Neural progenitor cell (in vitro differentiated cells): ENCODE measurements at regions not wholly inside any gene's neighbourhood (a gene's known extent, or its start where the extent isn't known, plus 50 kb on each side); places are given as distances from the start of the nearest gene placed in this dataset.
A peak's percentile ranks its signal among the peaks of the same experiment; 100 is the strongest.

Experiments
- DNase-seq: peaks from one replicate; pipeline ENCODE4 v3.0.0-alpha.2; 2016; ENCODE audit warnings: low spot score
- H2AFZ ChIP-seq: fragments of 200-600 bp; sonication (generic); replicated peaks from 2 replicates; pipeline ENCODE4 v1.6.1; 2016; ENCODE audit warnings: antibody characterized with exemption
- H3F3A ChIP-seq: fragments of 200-600 bp; sonication (generic); 2 replicates; pipeline ENCODE4 v1.6.1; 2016; ENCODE audit warnings: antibody characterized with exemption, low read depth
- H3K27ac ChIP-seq: fragments of 200-600 bp; sonication (generic); 2 replicates; pipeline ENCODE4 v1.5.1; 2016; ENCODE audit warnings: mild to moderate bottlenecking
- H3K27me3 ChIP-seq: fragments of 200-600 bp; sonication (generic); 2 replicates; pipeline ENCODE4 v1.6.1; 2016; ENCODE audit warnings: mild to moderate bottlenecking, moderate library complexity
- H3K36me3 ChIP-seq: fragments of 200-600 bp; sonication (generic); 2 replicates; pipeline ENCODE4 v1.5.1; 2016
- H3K4me1 ChIP-seq: fragments of 200-600 bp; sonication (generic); 2 replicates; pipeline ENCODE4 v1.6.1; 2016; ENCODE audit warnings: mixed run types
- H3K4me2 ChIP-seq: fragments of 200-600 bp; sonication (generic); 2 replicates; pipeline ENCODE4 v1.6.1; 2016
- H3K4me3 ChIP-seq: fragments of 200-600 bp; sonication (generic); 2 replicates; pipeline ENCODE4 v1.5.1; 2016
- H3K79me2 ChIP-seq: fragments of 200-600 bp; sonication (generic); 2 replicates; pipeline ENCODE4 v1.6.1; 2016; ENCODE audit warnings: low read depth
- H3K9ac ChIP-seq: fragments of 200-600 bp; sonication (generic); 2 replicates; pipeline ENCODE4 v1.6.1; 2016
- H3K9me3 ChIP-seq: fragments of 200-600 bp; sonication (generic); 2 replicates; pipeline ENCODE4 v1.5.1; 2016; ENCODE audit warnings: low read depth
- H4K20me1 ChIP-seq: fragments of 200-600 bp; sonication (generic); 2 replicates; pipeline ENCODE4 v1.6.1; 2016; ENCODE audit warnings: low read depth
- H3K27ac Mint-ChIP-seq: 3 replicates; pipeline ENCODE4 v1.8.0; 2021; ENCODE audit warnings: mixed read lengths
- H3K27me3 Mint-ChIP-seq: 2 replicates; pipeline ENCODE4 v1.8.0; 2022; ENCODE audit warnings: low read depth, mild to moderate bottlenecking, inconsistent platforms, moderate library complexity, mixed read lengths; ENCODE audit not compliant: insufficient read depth
- H3K36me3 Mint-ChIP-seq: 3 replicates; pipeline ENCODE4 v1.8.0; 2021; ENCODE audit warnings: mixed read lengths
- H3K4me1 Mint-ChIP-seq: 3 replicates; pipeline ENCODE4 v1.8.0; 2021; ENCODE audit warnings: mixed read lengths
- H3K4me3 Mint-ChIP-seq: 3 replicates; pipeline ENCODE4 v1.8.0; 2021; ENCODE audit warnings: mild to moderate bottlenecking, moderate library complexity, mixed read lengths
- H3K9me3 Mint-ChIP-seq: 3 replicates; pipeline ENCODE4 v1.8.0; 2020; ENCODE audit warnings: mixed read lengths
- CTCF ChIP-seq: fragments of 200-600 bp; sonication (generic); IDR thresholded peaks from 2 replicates; pipeline ENCODE4 v1.5.1; 2017; ENCODE audit warnings: antibody characterized with exemption, mild to moderate bottlenecking
- EZH2 ChIP-seq: fragments of 200-600 bp; sonication (generic); IDR thresholded peaks from 2 replicates; pipeline ENCODE4 v1.6.1; 2017; ENCODE audit warnings: antibody characterized with exemption, mild to moderate bottlenecking, moderate library complexity
- EZH2phosphoT487 ChIP-seq: fragments of 200-600 bp; sonication (generic); IDR thresholded peaks from 2 replicates; pipeline ENCODE4 v1.6.1; 2017; ENCODE audit warnings: antibody characterized with exemption

- Mint-ChIP-seq H3K27me3 (no peaks in the 10 kb centered on the region), H3K9me3 (peaks cover 6% of the 10 kb centered on the region), H3K4me3 (peak overlapping the region; percentile 3), H3K27ac (peak overlapping the region; percentile 91), H3K4me1 (peaks cover 42% of the 10 kb centered on the region), H3K36me3 (peaks cover 2% of the 10 kb centered on the region)
- DNase-seq: peak; percentile 93
- Histone ChIP-seq H3K4me2 (peak overlapping the region; percentile 67), H3K9me3 (no peaks in the 10 kb centered on the region), H3K79me2 (no peaks in the 10 kb centered on the region), H3F3A (peaks cover 38% of the 10 kb centered on the region), H2AFZ (no peak overlapping the region), H3K4me3 (peak overlapping the region; percentile 15), H3K27ac (peak overlapping the region; percentile 94), H3K9ac (no peak overlapping the region), H3K27me3 (no peaks in the 10 kb centered on the region), H3K4me1 (peaks cover 30% of the 10 kb centered on the region), H3K36me3 (peaks cover 6% of the 10 kb centered on the region), H4K20me1 (no peaks in the 10 kb centered on the region)
- no peak for TF ChIP-seq EZH2
- TF ChIP-seq EZH2phosphoT487: no peak
- no peak for TF ChIP-seq CTCF
Measured at GRCh38 chrX:15956681-15957080, 102.1 kb upstream of the AP1S2 start.

DNA sequence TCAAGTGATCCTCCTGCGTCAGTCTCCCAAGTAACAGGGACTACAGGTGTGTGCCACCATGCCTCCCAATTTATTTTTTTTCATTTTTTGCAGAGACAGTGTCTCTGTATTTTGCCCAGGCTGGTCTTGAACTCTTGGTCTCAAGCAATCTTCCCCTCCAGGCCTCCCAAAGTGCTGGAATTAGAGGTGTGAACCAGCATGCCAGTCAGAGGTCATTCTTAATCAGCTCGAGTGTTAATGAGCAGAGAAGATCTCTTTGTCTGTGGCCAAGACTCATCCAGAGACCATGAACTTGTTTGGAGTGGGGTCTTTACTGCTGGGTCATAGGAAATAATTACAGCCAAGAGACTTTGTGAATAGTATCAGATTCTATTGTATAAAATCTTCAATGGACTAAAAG is 99.2 kb upstream of the AP1S2 start:
- Mint-ChIP-seq H3K4me1 (peaks cover 43% of the 10 kb centered on the region), H3K4me3 (no peak overlapping the region), H3K36me3 (no peaks in the 10 kb centered on the region), H3K27ac (no peak overlapping the region), H3K27me3 (no peaks in the 10 kb centered on the region), H3K9me3 (no peaks in the 10 kb centered on the region)
- Histone ChIP-seq H3K9me3 (no peaks in the 10 kb centered on the region), H3K27ac (no peak overlapping the region), H3K4me2 (no peak overlapping the region), H3F3A (peaks cover 38% of the 10 kb centered on the region), H3K36me3 (no peaks in the 10 kb centered on the region), H3K79me2 (no peaks in the 10 kb centered on the region), H3K9ac (no peak overlapping the region), H3K4me3 (no peak overlapping the region), H3K4me1 (peaks cover 30% of the 10 kb centered on the region), H2AFZ (no peak overlapping the region), H4K20me1 (no peaks in the 10 kb centered on the region), H3K27me3 (no peaks in the 10 kb centered on the region)
- no peak for TF ChIP-seq EZH2phosphoT487
- TF ChIP-seq EZH2: no peak
- no peak for TF ChIP-seq CTCF
- no peak for DNase-seq

- Mint-ChIP-seq H3K9me3 (no peaks in the 10 kb centered on the region), H3K27ac (no peak overlapping the region), H3K4me1 (peaks cover 51% of the 10 kb centered on the region), H3K4me3 (no peak overlapping the region), H3K27me3 (no peaks in the 10 kb centered on the region), H3K36me3 (no peaks in the 10 kb centered on the region)
- no peak overlapping the region for H2AFZ ChIP-seq
- no peaks in the 10 kb centered on the region for H3K9me3 ChIP-seq
- peaks cover 34% of the 10 kb centered on the region for H3K4me1 ChIP-seq
- peaks cover 40% of the 10 kb centered on the region for H3F3A ChIP-seq
- no peaks in the 10 kb centered on the region for H3K79me2 ChIP-seq
- no peak overlapping the region for H3K4me2 ChIP-seq
- no peaks in the 10 kb centered on the region for H4K20me1 ChIP-seq
- DNase-seq: no peak
- H3K4me3 ChIP-seq: no peak overlapping the region
- no peaks in the 10 kb centered on the region for H3K36me3 ChIP-seq
- no peak overlapping the region for H3K9ac ChIP-seq
- no peak overlapping the region for H3K27ac ChIP-seq
- TF ChIP-seq EZH2: no peak
- no peak for TF ChIP-seq CTCF
- TF ChIP-seq EZH2phosphoT487: no peak
- H3K27me3 ChIP-seq: no peaks in the 10 kb centered on the region
Measured at GRCh38 chrX:15952212-15952611, 97.6 kb upstream of the AP1S2 start.

DNA sequence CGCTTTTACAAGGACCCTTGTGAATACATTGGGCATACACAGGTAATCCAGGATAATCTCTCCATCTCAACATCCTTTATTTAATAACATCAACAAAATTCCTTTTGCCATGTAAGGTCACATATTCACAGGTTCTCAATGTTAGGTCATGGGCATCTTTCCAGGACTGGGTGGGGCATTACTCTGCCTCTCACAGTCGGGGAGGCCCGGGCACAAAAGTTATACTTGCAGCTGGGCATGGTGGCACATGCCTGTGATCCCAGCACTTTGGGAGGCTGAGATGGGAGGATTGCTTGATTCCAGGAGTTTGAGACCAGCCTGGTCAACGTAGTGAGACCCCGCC is 93.7 kb upstream of the AP1S2 start:
- Histone ChIP-seq H4K20me1 (no peaks in the 10 kb centered on the region), H3K4me2 (peak overlapping the region; percentile 47), H2AFZ (no peak overlapping the region), H3K79me2 (no peaks in the 10 kb centered on the region), H3K27ac (peak overlapping the region; percentile 71), H3K27me3 (no peaks in the 10 kb centered on the region), H3K9ac (no peak overlapping the region), H3K4me3 (no peak overlapping the region), H3K4me1 (peaks cover 29% of the 10 kb centered on the region), H3K36me3 (no peaks in the 10 kb centered on the region), H3K9me3 (no peaks in the 10 kb centered on the region), H3F3A (peaks cover 30% of the 10 kb centered on the region)
- H3K27me3 Mint-ChIP-seq: no peaks in the 10 kb centered on the region
- no peak overlapping the region for H3K4me3 Mint-ChIP-seq
- no peak for DNase-seq
- H3K9me3 Mint-ChIP-seq: no peaks in the 10 kb centered on the region
- TF ChIP-seq EZH2phosphoT487: no peak
- no peak for TF ChIP-seq EZH2
- no peak for TF ChIP-seq CTCF
- H3K27ac Mint-ChIP-seq: no peak overlapping the region
- peaks cover 32% of the 10 kb centered on the region for H3K4me1 Mint-ChIP-seq
- H3K36me3 Mint-ChIP-seq: no peaks in the 10 kb centered on the region
